H54 (cell line): ENCODE measurements at regions not wholly inside any gene's neighbourhood (a gene's known extent, or its start where the extent isn't known, plus 50 kb on each side); places are given as distances from the start of the nearest gene placed in this dataset.

Experiments
- DNase-seq: peaks from one replicate; pipeline ENCODE4 v3.0.0; 2011; ENCODE audit warnings: low spot score, mixed read lengths; ENCODE audit not compliant: insufficient read length
- FAIRE-seq: peaks from 3 replicates; lab custom pipeline; 2011; peaks lifted over from hg19 to GRCh38; lab: Jason Lieb, UNC
- POLR2A ChIP-seq: IDR thresholded peaks from 2 replicates; pipeline ENCODE4 v1.6.1; 2011; ENCODE audit warnings: low read depth, mild to moderate bottlenecking, low read length

DNA sequence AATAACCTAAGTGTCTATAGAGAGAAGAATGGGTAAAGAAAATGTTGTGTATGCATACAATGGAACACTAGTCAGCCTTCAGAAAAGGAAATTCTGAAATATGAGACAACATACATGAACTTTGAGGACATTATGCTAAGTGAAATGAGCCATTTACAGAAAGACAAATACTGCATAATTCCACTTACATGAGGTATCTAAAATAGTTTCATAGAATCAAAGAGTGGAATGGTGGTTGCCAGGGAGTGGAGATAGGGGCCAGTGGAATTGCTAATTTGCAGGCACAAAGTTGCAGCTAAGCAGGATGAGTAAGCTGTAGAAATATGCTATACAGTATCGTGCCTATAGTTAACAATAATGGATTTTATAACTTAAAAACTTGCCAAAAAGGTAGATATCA lies 779.6 kb upstream of the ARPP21 start:
- no peak for FAIRE-seq
- no peak for TF ChIP-seq POLR2A
- no peak for DNase-seq

DNA sequence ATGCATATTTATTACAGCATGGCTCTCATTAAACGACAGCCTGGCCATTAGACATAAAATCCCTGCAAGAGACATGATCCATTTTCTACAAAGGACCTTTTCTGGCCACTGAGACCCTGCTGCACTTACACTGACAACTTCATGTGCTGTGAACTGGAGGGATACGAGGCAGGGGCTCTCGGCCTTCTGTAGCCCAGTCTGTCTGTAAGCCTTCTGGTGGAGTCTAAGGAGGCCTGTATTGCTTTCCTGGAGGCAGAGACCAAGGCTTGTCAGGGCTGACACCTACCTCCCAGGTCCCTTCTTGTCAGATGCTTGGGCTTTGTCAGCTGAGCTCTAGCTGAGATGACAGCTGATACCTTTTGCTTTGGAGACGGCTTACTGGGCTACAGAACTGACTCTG lies 776.9 kb upstream of the ARPP21 start:
- no peak for TF ChIP-seq POLR2A
- DNase-seq (no peak), FAIRE-seq (no peak)

DNA sequence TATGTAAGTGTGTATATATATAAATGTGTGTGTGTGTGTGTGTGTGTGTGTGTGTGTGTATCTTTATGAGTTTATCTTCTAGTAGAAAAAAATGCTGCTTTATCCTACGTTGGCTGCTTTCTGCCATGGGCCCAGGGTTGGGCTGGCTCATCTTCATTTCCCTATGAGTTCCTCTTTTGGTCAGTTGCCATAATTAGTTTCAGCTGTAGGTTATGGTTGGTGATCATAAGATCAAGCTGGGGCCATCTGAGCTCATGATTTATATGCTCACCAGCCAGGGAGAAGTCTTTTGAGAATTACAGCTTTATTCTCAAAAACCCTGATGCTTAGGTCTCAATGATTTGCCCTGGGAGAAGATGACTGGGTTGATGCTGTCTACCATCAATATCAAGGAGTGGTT lies 775.8 kb upstream of the ARPP21 start:
- no peak for DNase-seq
- TF ChIP-seq POLR2A: no peak
- no peak for FAIRE-seq

DNA sequence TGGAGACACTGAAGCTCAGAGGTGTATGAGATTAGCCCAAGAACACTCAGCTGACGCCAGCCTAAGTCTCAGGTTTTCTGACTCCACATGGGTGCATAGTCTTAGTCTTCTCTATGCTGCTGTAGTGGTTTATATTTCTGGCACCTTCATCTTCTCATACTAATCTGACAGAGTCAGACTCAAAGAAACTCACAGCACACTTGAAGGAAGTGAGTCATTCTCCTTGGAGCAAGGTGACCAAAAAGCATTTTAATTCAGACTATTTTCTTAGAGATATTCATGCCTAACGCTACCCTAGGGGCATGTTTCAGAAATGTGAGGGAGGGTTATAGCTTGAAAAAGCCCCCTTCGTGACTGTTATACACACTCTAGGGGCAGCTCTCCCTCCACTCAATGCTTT lies 775.3 kb upstream of the ARPP21 start:
- DNase-seq (no peak), FAIRE-seq (peak; percentile 20)
- TF ChIP-seq POLR2A: no peak

DNA sequence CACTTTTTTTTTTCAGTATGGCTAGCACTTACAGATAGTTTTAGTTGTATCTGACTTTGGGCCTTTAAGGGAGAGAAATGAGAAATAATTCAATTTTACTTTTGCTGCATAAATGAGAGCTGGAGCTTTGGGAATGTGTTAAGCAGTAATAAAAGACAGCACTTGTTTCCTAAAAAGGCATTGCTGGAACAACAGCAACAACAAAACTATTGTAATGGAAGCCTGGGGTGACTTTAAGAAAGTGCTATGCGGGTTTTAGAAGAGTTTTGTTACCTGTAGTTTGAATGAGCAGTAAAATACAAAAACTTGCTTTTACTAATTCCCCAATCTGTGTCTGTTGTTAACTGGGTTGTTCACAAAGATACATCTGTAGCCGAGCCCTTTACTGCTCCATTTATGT lies 774.0 kb upstream of the ARPP21 start:
- no peak for FAIRE-seq
- no peak for DNase-seq
- no peak for TF ChIP-seq POLR2A

DNA sequence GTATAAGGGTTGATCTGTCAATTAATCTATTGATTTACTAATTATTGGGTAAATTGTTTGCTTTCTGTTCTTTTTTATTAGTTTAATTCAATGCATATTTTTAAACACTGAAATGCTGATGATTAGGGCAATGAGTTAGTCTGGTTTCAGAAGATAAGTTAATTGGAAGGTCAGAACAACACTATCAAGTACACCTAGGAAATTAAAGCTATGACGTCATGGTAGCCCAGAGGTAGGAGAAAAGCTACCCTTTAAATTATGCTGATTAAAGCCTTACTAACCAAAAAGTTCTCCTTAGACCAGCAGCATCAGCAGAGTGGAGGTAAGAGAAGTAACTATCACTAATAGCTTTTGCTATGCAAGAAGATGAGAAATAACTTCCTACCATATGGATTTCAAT lies 770.4 kb upstream of the ARPP21 start:
- no peak for DNase-seq
- no peak for TF ChIP-seq POLR2A
- FAIRE-seq: no peak

DNA sequence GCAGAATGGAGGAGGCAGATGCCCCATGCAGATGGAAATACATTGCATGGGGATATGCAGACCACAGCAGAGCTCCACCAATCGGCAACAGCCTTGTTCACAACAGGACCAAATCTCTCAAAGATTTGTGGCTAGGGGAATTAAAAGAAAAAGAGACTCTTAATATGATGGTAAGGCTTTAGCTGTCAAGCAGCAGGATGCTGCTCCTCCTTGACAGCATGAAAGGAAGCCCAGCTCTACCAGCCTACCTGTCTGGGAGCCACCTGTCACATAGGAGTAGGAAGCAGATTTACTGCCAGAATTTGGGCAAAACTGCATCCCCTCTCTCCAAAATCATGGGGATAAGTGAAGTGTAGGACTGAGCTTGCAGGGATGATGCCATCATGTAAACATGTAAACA lies 769.6 kb upstream of the ARPP21 start:
- no peak for FAIRE-seq

DNA sequence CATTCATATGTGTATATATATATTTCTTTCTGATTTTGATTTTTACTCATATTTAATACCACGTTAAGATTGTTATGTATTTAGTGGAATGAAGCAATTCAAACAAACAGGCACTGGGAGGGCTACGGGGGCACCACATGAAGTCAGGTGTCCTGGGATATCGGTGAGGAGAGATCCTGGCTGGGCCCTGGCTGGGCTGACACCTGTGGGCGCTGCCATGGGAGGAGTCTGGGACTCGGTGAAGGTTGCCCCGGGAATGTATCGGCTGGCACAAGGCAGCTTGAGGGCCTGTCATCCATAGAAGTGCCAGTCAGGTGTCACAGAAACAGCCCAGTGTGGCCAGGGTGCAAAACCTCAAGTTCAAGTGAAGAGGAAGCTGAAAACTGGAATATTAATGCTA lies 766.9 kb upstream of the ARPP21 start:
- FAIRE-seq (no peak), DNase-seq (no peak)
- no peak for TF ChIP-seq POLR2A

More for the DNA sequence above, 769.6 kb upstream of the ARPP21 start:
- DNase-seq: no peak
- TF ChIP-seq POLR2A: no peak

DNA sequence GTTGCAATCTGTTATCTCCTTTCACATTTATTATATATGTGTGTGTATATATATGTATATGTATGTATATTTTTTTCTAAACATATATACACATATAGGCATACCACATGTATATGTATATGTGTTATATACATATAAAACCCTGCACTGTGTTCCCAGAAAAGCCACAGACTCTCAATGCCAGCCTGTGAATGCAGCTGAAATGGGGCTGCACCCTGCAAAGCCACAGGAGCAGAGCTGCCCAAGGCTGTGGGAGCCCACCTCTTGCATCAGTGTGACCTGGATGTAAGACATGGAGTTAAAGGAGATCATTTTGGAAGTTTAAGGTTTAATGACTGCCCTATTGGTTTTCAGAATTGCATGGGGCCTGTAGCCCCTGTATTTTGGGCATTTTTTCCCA lies 762.3 kb upstream of the ARPP21 start:
- FAIRE-seq: no peak
- TF ChIP-seq POLR2A: no peak

DNA sequence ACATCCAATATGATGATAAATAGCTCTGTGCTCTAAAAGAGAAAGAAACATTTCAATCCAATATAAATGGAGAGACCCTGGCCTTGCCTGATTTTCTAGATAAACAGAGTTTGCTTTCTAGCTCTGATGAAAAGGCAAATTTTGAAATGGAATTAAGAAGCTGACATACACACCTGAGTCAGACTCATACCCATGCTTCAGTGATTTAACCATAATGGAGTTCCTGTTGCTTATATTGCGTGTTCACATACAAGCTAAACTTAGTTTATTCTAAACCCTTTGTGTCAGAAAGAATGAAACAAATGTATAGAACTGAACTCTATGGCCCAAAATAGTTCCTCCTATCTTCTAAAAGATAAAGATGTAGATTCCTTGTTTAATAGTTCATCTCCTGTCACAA lies 760.8 kb upstream of the ARPP21 start:
- DNase-seq: no peak
- no peak for TF ChIP-seq POLR2A
- no peak for FAIRE-seq

More for the DNA sequence above, 762.3 kb upstream of the ARPP21 start:
- DNase-seq: no peak

DNA sequence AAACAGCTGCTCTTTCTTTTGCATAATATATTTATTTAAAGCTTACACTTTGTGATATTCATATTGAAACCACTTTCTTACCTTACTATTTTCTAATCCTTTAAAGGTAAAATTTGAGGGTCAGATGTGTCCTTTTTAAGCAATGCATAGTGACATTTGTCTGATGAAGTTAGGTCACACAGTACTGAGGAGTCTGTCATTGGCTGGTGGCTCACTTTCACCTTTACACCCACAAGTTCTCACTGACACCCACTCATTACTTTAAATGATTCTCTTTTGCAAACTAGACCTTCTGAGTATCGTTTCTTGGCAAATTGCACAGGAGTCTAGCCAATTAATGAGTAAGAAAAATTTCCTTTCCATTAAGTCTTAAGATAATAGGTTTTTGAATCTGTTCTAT lies 758.3 kb upstream of the ARPP21 start:
- no peak for TF ChIP-seq POLR2A
- FAIRE-seq (no peak), DNase-seq (no peak)

DNA sequence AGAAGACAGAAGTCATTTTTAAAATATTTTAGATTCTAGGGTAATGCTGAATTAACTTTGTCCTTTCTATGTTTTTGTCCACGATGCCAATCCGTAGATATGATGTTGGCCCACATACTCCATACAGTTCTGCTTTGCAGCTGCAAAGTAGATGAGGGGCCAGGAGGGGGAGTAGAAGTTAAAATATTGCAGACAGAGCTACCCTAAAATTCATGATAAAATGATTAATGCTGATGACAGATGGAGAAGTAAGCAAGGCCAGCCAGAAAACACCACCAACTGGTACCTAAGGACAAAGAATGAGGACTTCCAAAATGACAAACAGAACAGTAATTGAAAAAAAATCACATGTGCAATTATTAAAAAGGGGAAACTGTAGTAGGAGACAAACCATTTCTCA lies 756.6 kb upstream of the ARPP21 start:
- DNase-seq (no peak), FAIRE-seq (no peak)
- TF ChIP-seq POLR2A: no peak

DNA sequence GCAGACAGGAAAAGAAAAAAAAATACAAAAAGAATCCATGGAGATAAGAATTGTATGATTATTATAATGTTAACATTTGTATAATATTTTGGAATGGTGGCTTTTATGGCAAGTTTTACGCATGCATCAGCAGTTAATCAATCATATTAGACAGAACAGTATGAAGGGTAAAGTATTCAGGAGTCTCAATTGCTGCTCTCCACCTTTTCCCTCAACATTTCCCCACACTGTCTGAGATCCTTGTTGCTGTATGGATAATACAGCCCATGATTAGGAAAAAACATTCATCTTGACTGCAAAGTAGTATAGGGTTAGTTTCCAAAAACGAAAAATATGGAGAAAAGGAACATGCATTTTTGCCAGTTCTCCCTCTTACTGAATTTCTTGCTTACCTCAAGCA lies 755.3 kb upstream of the ARPP21 start:
- no peak for FAIRE-seq
- TF ChIP-seq POLR2A: no peak
- no peak for DNase-seq

DNA sequence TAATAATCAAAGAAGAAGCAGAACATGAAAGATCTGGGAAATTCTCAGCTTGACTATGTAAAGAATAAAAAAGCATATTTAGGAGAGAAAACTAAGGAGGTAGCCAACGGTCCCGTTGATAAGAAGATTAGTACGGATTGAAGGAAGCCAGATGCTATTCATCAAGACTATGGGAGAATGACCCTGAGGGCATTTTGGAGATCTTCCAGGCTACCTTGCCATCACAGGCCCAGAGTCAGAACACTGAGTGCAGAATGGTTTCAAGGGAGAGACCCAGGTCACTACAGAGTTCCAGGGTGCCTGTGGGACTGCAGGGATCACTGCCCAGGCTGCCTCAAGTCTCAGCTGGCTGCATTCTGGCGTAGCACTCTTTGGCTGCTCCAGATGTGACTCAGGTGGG lies 752.9 kb upstream of the ARPP21 start:
- TF ChIP-seq POLR2A: no peak

DNA sequence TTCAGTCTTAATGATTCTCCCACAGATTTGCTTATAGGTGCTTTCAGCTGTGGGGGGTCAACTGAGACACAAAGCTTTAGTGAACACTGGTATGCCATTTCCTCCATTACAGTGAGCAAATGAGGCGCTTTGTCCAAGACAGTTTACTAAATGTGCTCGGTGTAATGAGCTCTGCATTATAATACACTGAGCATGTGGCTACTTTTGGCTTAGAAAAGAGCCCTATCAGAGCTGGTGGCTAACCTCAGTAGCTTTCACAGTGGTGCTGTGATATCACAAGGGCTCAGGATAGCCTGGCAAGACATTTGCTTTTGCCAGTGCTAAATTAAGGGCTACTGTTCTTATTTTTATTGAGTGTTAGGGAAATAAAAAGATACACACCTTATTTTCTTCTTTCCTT lies 749.7 kb upstream of the ARPP21 start:
- FAIRE-seq (no peak), DNase-seq (no peak)
- no peak for TF ChIP-seq POLR2A

More for the DNA sequence above, 752.9 kb upstream of the ARPP21 start:
- DNase-seq (no peak), FAIRE-seq (no peak)

DNA sequence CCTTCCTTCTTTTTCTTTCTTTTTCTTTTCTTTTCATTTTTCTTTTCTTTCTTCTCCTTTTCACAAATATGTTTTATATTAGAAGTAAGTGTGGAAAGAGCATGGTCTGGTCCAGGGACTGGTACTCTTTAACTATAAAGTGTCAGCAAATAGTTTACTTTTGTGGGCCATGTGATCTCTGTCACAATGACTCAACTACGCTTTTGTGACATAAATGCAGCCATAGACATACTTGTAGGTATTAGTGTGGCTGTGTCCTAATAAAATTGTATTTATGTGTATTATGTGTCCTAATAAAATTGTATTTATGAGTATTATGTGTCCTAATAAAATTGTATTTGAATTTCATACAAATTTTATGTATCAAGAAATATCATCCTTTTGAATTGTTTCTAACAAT lies 749.1 kb upstream of the ARPP21 start:
- no peak for TF ChIP-seq POLR2A

More for the DNA sequence above, 749.1 kb upstream of the ARPP21 start:
- no peak for FAIRE-seq
- no peak for DNase-seq
